H9 (cell line): ENCODE measurements at regions not wholly inside any gene's neighbourhood (a gene's known extent, or its start where the extent isn't known, plus 50 kb on each side); places are given as distances from the start of the nearest gene placed in this dataset.

ENCODE experiments used
- DNase-seq: peaks from one replicate; pipeline ENCODE4 v3.0.0-alpha.2; 2017
- H2AFZ ChIP-seq: one replicate; pipeline ENCODE4 v1.6.1; 2013; ENCODE audit warnings: mild to moderate bottlenecking, low read length, control low read depth, moderate library complexity
- H2AK5ac ChIP-seq: 2 replicates; pipeline ENCODE4 v1.6.1; 2013; ENCODE audit warnings: low read length, control low read depth, mixed read lengths; ENCODE audit not compliant: insufficient read length
- H2BK120ac ChIP-seq: one replicate; pipeline ENCODE4 v1.6.1; 2013; ENCODE audit warnings: low read depth, mild to moderate bottlenecking, low read length, control low read depth, inconsistent platforms; ENCODE audit not compliant: poor library complexity, severe bottlenecking
- H2BK12ac ChIP-seq: 2 replicates; pipeline ENCODE4 v1.6.1; 2013; ENCODE audit warnings: low read length, control low read depth, mixed read lengths, low read depth; ENCODE audit not compliant: insufficient read length
- H2BK15ac ChIP-seq: 2 replicates; pipeline ENCODE4 v1.6.1; 2013; ENCODE audit warnings: low read depth, low read length, control low read depth
- H2BK20ac ChIP-seq: one replicate; pipeline ENCODE4 v1.6.1; 2013; ENCODE audit warnings: low read depth, mild to moderate bottlenecking, low read length, control low read depth, inconsistent platforms; ENCODE audit not compliant: poor library complexity, severe bottlenecking
- H2BK5ac ChIP-seq: 2 replicates; pipeline ENCODE4 v1.6.1; 2013; ENCODE audit warnings: low read length, control low read depth, mixed read lengths; ENCODE audit not compliant: insufficient read length
- H3K14ac ChIP-seq: 2 replicates; pipeline ENCODE4 v1.6.1; 2013; ENCODE audit warnings: low read length, control low read depth; ENCODE audit not compliant: insufficient read depth
- H3K18ac ChIP-seq: 2 replicates; pipeline ENCODE4 v1.6.1; 2013; ENCODE audit warnings: low read depth, mild to moderate bottlenecking, mixed read lengths, low read length, control low read depth; ENCODE audit not compliant: insufficient read length
- H3K23ac ChIP-seq: 2 replicates; pipeline ENCODE4 v1.6.1; 2013; ENCODE audit warnings: low read length, control low read depth, mixed read lengths, low read depth; ENCODE audit not compliant: insufficient read length
- H3K23me2 ChIP-seq: 2 replicates; pipeline ENCODE4 v1.6.1; 2013; ENCODE audit warnings: low read depth, mild to moderate bottlenecking, mixed read lengths, low read length, control low read depth; ENCODE audit not compliant: insufficient read length, poor library complexity, severe bottlenecking
- H3K27ac ChIP-seq: 2 replicates; pipeline ENCODE4 v1.5.1; 2013; ENCODE audit warnings: low read length, control low read depth, mixed read lengths, low read depth; ENCODE audit not compliant: insufficient read length
- H3K27me3 ChIP-seq: 2 replicates; pipeline ENCODE4 v1.6.1; 2013; ENCODE audit warnings: low read length, control low read depth, inconsistent platforms; ENCODE audit not compliant: insufficient read depth
- H3K4ac ChIP-seq: 2 replicates; pipeline ENCODE4 v1.6.1; 2013; ENCODE audit warnings: low read depth, mild to moderate bottlenecking, control low read depth, inconsistent platforms, low read length, moderate library complexity
- H3K4me1 ChIP-seq: 2 replicates; pipeline ENCODE4 v1.6.1; 2013; ENCODE audit warnings: low read length, control low read depth, inconsistent platforms; ENCODE audit not compliant: insufficient read depth
- H3K4me2 ChIP-seq: 2 replicates; pipeline ENCODE4 v1.6.1; 2013; ENCODE audit warnings: low read length, control low read depth, mixed read lengths; ENCODE audit not compliant: insufficient read length, insufficient read depth
- H3K56ac ChIP-seq: 2 replicates; pipeline ENCODE4 v1.6.1; 2013; ENCODE audit warnings: low read depth, mild to moderate bottlenecking, mixed read lengths, low read length, control low read depth; ENCODE audit not compliant: insufficient read length
- H3K79me1 ChIP-seq: 2 replicates; pipeline ENCODE4 v1.6.1; 2013; ENCODE audit warnings: low read depth, mild to moderate bottlenecking, moderate library complexity, low read length, control low read depth, inconsistent platforms; ENCODE audit not compliant: insufficient read depth, poor library complexity, severe bottlenecking
- H3K79me2 ChIP-seq: 2 replicates; pipeline ENCODE4 v1.6.1; 2013; ENCODE audit warnings: low read length, control low read depth, inconsistent platforms; ENCODE audit not compliant: insufficient read depth
- H3K9ac ChIP-seq: 2 replicates; pipeline ENCODE4 v1.6.1; 2013; ENCODE audit warnings: low read length, control low read depth, mixed read lengths; ENCODE audit not compliant: insufficient read length; ENCODE audit errors: extremely low read depth
- H3K9me3 ChIP-seq: one replicate; pipeline ENCODE4 v1.6.1; 2013; ENCODE audit warnings: low read depth, low read length, inconsistent platforms; ENCODE audit not compliant: control insufficient read depth
- H3T11ph ChIP-seq: one replicate; pipeline ENCODE4 v1.6.1; 2013; ENCODE audit warnings: mild to moderate bottlenecking, low read length, control low read depth, inconsistent platforms
- H4K20me1 ChIP-seq: one replicate; pipeline ENCODE4 v1.6.1; 2013; ENCODE audit not compliant: control insufficient read depth, insufficient read length, insufficient read depth
- H4K5ac ChIP-seq: 2 replicates; pipeline ENCODE4 v1.6.1; 2013; ENCODE audit warnings: low read depth, mild to moderate bottlenecking, mixed read lengths, low read length, control low read depth; ENCODE audit not compliant: insufficient read length
- H4K8ac ChIP-seq: replicated peaks from 2 replicates; pipeline ENCODE4 v1.6.1; 2013; ENCODE audit warnings: low read length, control low read depth, mixed read lengths, low read depth; ENCODE audit not compliant: insufficient read length
- H4K91ac ChIP-seq: 2 replicates; pipeline ENCODE4 v1.6.1; 2013; ENCODE audit warnings: low read depth, mild to moderate bottlenecking, moderate library complexity, mixed read lengths, low read length, control low read depth; ENCODE audit not compliant: insufficient read length
- H3K27ac Mint-ChIP-seq, 3 experiments: 2 replicates in 2 of 3; 3 replicates in 1 of 3; pipeline ENCODE4 v1.8.0; 2020 to 2021; ENCODE audit warnings: mixed read lengths in 3 of 3, mild to moderate bottlenecking in 1 of 3, moderate library complexity in 1 of 3
- H3K27me3 Mint-ChIP-seq: 2 replicates; pipeline ENCODE4 v1.8.0; 2021; ENCODE audit warnings: low read depth, mild to moderate bottlenecking, moderate library complexity, mixed read lengths
- H3K36me3 Mint-ChIP-seq, 3 experiments: 2 replicates in 2 of 3; 3 replicates in 1 of 3; pipeline ENCODE4 v1.8.0; 2020 to 2021; ENCODE audit warnings: low read depth in 3 of 3, mixed read lengths in 3 of 3; ENCODE audit not compliant: insufficient read depth in 1 of 3
- H3K4me1 Mint-ChIP-seq, 2 experiments: 2 replicates each; pipeline ENCODE4 v1.8.0; 2020; ENCODE audit warnings: mixed read lengths in 2 of 2
- H3K4me3 Mint-ChIP-seq, 2 experiments: 2 replicates in 1 of 2; 3 replicates in 1 of 2; pipeline ENCODE4 v1.8.0; 2020 to 2021; ENCODE audit warnings: mild to moderate bottlenecking in 2 of 2, mixed read lengths in 2 of 2, moderate library complexity in 1 of 2
- H3K9me3 Mint-ChIP-seq, 2 experiments: 2 replicates in 1 of 2; 3 replicates in 1 of 2; pipeline ENCODE4 v1.8.0; 2020; ENCODE audit warnings: mild to moderate bottlenecking in 2 of 2, mixed read lengths in 2 of 2, moderate library complexity in 1 of 2
- CTCF ChIP-seq: fragments of 200-600 bp; sonication (generic); conservative IDR thresholded peaks from 3 replicates; pipeline ENCODE4 v1.8.0; 2021; ENCODE audit warnings: antibody characterized with exemption, mild to moderate bottlenecking
- WGBS: extraction: QIAGEN DNeasy Blood & Tissue Kit; methylation state at CpG from one replicate; pipeline ENCODE4 v1.1.7; 2013; ENCODE audit warnings: missing lambda C conversion rate, low lambda C conversion rate, mixed read lengths; ENCODE audit not compliant: insufficient read length; ENCODE audit errors: extremely low coverage; 5-methylcytosine and 5-hydroxymethylcytosine counted together

- no peak overlapping the region for H3K27ac Mint-ChIP-seq
- H2BK5ac ChIP-seq, result no peak overlapping the region
- H2BK12ac ChIP-seq, result no peak overlapping the region
- H3K9ac ChIP-seq, result no peak overlapping the region
- H2BK20ac ChIP-seq, result no peak overlapping the region
- no peak overlapping the region for H4K91ac ChIP-seq
- H4K20me1 ChIP-seq, result no peaks in the 10 kb centered on the region
- H3K56ac ChIP-seq, result no peak overlapping the region
- peaks cover 13 to 14% of the 10 kb centered on the region in 2 experiments for H3K4me1 Mint-ChIP-seq
- no peak overlapping the region for H3K4me2 ChIP-seq
- H2BK120ac ChIP-seq, result no peak overlapping the region
- H3K27me3 ChIP-seq, result no peaks in the 10 kb centered on the region
- H3K4me3 Mint-ChIP-seq, result no peak overlapping the region
- no peak overlapping the region for H4K8ac ChIP-seq
- H3K4ac ChIP-seq, result no peak overlapping the region
- no peak for DNase-seq
- H3K4me1 ChIP-seq, result peaks cover 2% of the 10 kb centered on the region; the same call in 1 of the 2 replicates
- no peak overlapping the region for H2AK5ac ChIP-seq
- H3K27ac ChIP-seq, result no peak overlapping the region
- H3K9me3 ChIP-seq, result no peaks in the 10 kb centered on the region
- H3K36me3 Mint-ChIP-seq, result no peaks in the 10 kb centered on the region
- H3K14ac ChIP-seq, result no peak overlapping the region
- peaks cover 4% of the 10 kb centered on the region for H3K27me3 Mint-ChIP-seq
- no CpG with 5 or more reads among the region's 6 CpGs for WGBS
- TF ChIP-seq CTCF, result no peak
- H3K79me2 ChIP-seq, result no peaks in the 10 kb centered on the region
- no peak overlapping the region for H3T11ph ChIP-seq
- H2BK15ac ChIP-seq, result no peak overlapping the region
- H4K5ac ChIP-seq, result no peak overlapping the region
- no peaks in the 10 kb centered on the region for H3K79me1 ChIP-seq
- H3K18ac ChIP-seq, result no peak overlapping the region
- no peak overlapping the region for H2AFZ ChIP-seq
- H3K23me2 ChIP-seq, result no peaks in the 10 kb centered on the region
- H3K9me3 Mint-ChIP-seq, result no peaks in the 10 kb centered on the region
- H3K23ac ChIP-seq, result no peak overlapping the region
These were observed 610.9 kb downstream of the CDH26 start for GRCh38 chr20:60569116-60569515.
